Bone marrow (tissue), 2 donors: ENCODE measurements at regions not wholly inside any gene's neighbourhood (a gene's known extent, or its start where the extent isn't known, plus 50 kb on each side); places are given as distances from the start of the nearest gene placed in this dataset.
"Not testable (repeated sequence)": the region's sequence is repeated elsewhere in the genome, so short reads cannot be mapped to it uniquely, and the experiment has no call there.

Experiments used
- DNase-seq, 2 donors: peaks; one replicate each; lab custom pipeline; 2025; lab: John Stamatoyannopoulos, UW

GRCh38 chr14:99035268-99035667 is 236.7 kb downstream of the BCL11B start:
- DNase-seq: peak in 1 of 2 donors; percentile 17

DNA sequence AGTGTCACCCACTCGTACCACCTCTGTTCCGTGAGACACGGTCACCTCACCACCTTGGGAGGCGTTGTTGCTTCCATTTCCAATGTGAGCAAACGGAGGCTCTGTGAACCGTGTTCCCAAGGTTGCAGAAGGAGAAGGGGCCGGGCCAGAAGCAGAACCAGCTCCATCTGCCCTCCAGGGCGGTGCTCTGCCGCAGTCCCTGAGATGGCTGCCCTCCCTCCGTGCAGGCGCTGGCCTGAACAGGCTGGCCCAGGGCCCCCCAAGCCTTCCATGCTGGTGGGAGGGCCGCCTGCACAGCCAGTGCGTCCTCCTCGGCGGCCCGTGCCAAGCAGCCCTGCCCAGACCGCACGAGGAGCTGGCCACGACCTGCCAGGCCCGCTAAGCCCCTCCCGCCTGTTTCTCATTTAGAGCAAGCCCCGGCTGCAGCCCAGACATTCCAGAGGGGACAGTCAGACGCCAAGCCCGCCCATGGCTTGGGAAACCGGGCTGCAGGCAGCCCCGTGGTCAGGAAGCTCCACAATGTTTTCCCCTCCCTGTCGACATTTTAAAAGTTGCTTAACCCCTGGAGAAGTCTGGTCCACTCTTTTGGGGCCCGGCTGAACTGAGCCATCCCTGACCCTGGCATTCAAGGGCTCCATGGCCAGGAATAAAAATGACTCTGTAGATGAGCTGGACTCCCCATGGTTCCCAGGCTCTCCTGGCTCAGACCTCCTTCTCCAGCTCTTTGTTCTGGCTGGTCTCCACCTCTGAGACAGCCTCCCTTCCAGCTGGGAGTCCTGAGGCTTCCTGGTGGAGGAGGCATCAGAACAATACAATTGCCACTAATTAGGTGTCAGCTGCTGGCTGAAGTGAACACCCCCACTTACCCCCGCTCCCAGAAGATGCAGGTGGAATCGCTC is 236.0 kb downstream of the BCL11B start:
- DNase-seq: no peak

- peak in 1 of 2 donors; percentile 20 for DNase-seq
These were observed 235.2 kb downstream of the BCL11B start for GRCh38 chr14:99036611-99037293.

DNA sequence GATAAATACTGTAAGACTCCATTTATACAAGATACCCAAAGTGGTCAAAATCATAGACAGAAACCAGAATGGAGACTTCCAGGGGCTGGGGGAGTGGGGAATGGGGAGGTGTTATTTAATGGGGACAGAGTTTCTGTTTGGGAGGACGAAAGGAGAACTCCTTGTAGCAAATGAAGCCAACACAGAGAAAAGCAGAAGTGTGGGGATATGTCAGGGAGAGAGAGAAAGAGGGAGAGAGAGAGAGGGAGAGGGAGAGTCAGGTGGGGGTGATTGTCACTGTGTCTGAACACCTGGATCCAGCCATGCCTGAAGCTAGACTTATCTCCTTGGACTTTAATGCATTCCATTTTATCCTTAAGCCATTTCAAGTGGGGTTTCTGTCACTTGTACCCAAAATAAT is 234.7 kb downstream of the BCL11B start:
- DNase-seq: not testable (repeated sequence)

- no peak for DNase-seq
These were observed 234.1 kb downstream of the BCL11B start for GRCh38 chr14:99037777-99038430.

- no peak for DNase-seq
These were observed 233.6 kb downstream of the BCL11B start for GRCh38 chr14:99038431-99038820.

GRCh38 chr14:99039331-99040041 is 232.5 kb downstream of the BCL11B start:
- DNase-seq: no peak

DNA sequence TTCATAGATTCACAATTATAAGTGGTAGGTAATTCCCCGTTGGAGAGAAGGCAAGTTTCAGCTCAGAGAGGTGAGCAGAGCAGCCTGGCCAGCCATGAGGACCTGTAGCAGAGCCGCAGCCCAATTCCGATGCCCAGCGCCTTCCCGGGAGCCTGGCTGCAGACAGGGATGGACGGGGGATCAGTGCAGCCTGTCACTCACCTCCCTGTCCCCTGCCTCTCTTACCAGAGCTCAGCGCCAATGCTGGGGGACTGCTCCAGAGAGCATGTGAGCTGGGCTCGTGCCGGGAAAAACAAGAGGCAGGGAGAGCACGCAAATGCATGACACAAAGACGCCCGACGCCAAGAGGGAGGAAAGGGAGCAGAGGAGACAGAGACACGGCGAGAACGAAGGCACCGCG is 231.9 kb downstream of the BCL11B start:
- DNase-seq: no peak

GRCh38 chr14:99040711-99041110 is 231.3 kb downstream of the BCL11B start:
- no peak for DNase-seq

- no peak for DNase-seq
These were observed 230.7 kb downstream of the BCL11B start for GRCh38 chr14:99041141-99041819.

GRCh38 chr14:99041820-99042174 is 230.2 kb downstream of the BCL11B start:
- DNase-seq: no peak

GRCh38 chr14:99042381-99043266 is 229.4 kb downstream of the BCL11B start:
- DNase-seq: no peak

- DNase-seq: no peak
These were observed 228.8 kb downstream of the BCL11B start for GRCh38 chr14:99043267-99043615.

DNA sequence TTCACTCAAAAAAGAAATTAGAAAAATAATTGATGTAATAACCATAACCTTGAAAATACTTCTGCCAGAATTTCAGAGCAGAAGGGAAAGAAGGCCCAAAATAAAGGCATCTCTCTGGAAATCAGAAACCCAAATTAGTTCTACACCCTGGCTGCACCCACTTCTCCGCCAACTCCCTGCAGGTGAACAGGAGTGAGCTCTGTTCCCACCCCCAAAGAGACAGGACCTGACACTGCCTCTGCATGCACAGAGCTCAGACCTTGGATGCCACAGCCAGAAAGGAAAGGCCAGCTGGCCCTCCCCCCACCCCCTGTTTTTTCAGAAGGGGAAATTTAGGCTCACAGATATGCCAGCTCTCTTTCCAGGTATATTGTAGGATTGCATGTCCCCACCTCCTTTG is 228.2 kb downstream of the BCL11B start:
- no peak for DNase-seq

- DNase-seq: no peak
These were observed 224.5 kb downstream of the BCL11B start for GRCh38 chr14:99047441-99048031.

GRCh38 chr14:99050309-99050708 is 221.7 kb downstream of the BCL11B start:
- no peak for DNase-seq

- DNase-seq: no peak
These were observed 219.5 kb downstream of the BCL11B start for GRCh38 chr14:99052467-99052866.

GRCh38 chr14:99055019-99055418 is 217.0 kb downstream of the BCL11B start:
- DNase-seq: no peak

DNA sequence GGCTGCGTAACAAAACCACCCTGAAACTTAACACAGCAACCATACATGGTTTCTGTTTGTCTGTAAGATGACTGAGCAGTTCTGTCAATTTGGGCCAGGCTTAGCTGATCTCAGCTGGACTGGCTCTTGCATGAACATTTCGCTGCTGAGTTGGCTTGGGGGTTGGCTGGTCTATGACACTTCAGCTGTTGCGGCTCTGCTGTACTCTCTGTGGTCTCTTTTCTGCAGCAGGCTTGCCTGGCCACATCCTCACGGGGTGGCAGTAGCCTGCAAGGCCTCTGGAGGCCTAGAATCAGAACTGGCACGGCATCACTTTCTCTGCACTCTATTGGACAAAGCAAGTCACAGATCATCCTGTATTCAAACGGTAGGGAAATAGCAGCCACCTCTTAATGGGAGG is 216.2 kb downstream of the BCL11B start:
- no peak for DNase-seq

DNA sequence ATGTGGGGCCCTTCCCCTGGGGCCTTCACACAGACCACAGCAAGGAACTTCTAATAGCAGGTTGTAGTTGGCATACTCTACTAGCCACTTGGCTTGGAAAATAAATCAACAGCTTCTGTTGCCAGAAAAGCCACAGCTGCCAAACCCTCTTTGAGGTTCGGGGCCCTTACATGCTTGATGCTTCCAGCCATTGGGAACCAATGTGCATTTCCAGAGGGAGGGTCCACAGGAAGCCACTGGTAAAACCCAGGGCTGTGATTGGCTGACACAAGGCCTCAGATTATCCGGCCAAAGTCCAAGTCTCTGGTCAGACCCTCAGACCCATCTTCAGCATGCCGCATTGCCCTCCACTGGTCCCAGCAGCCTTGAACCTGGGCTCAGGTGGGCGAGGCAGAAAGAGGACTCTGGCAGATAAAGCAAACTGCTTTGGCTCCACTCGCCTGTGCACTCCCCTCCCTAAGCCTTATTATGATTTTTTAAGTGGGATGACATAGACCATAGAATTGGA is 214.4 kb downstream of the BCL11B start:
- DNase-seq: no peak
